Right ventricle myocardium superior (tissue), 1 donor: ENCODE measurements at regions not wholly inside any gene's neighbourhood (a gene's known extent, or its start where the extent isn't known, plus 50 kb on each side); places are given as distances from the start of the nearest gene placed in this dataset.
A peak's percentile ranks its signal among the peaks of the same experiment; 100 is the strongest.

Source experiments
- ATAC-seq: fragments of 200-7000 bp; cut with Tn5 transposase; one replicate; pipeline ENCODE4 v1.9.1; 2020; ENCODE audit warnings: mild to moderate bottlenecking; ENCODE audit not compliant: poor library complexity
- DNase-seq: peaks from one replicate; pipeline ENCODE4 v3.0.0-alpha.2; 2020
- intact Hi-C: fragments of 100-400 bp; cut with DNase I; formaldehyde crosslinking; loops from one replicate; pipeline ENCODE4 v1.11.2; 2022
- donor health status: DM: no; HTN: yes; CAD: no; lungs with severe emphysema.

DNA sequence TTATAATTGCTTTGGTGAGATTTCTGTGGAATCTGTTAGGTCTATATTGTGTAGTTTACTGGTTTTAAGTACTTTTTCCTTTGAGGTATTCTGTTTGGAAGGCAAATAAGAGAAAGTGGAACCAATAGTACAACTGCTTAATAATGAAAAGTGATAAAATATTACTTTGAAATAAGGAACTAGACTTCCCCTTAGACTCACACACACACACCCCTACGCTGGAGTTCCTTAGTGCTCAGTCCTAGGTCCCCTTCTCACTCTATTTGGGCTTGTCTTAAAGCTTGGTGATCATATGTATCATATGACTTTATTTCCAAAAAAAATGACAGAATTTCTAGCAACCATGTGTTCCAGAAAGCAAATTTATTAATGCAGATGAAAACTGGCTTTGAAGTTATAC lies 494.0 kb upstream of the TGFBR2 start:
- DNase-seq = no peak
- peak; percentile 53 for ATAC-seq
- intact Hi-C loops = loop anchor here (5.0 to 10.0 kb wide), 2 partner anchors 585 to 632 kb away; no protein-coding TSS in a partner anchor

DNA sequence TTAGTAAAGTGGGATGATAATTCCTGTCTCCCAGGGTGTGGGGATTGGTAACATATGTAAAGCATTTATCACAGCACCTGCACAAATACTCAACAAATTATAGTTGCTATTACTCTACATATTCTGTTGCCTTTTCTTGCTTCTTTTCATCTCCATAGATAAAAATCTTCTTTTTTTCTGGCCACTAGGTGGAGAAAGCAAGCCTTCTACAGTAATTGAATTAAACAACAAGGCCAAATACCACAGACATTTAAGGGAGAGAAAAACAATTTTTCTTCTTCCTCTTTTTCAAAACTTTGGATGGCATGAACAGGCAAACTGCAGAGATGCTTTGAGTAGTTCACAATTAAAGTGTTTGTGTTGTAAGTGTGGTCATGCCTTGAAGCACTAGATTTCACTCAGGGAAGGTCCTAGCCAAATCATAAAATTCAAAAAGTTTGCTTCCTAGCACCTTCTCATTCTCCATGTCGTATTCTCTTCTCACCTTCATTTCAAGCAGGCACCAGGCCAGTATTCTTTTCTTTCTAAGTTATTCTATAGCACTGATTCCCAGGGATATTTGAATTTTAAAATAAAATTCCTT lies 493.4 kb upstream of the TGFBR2 start:
- DNase-seq (no peak), ATAC-seq (peak; percentile 69)
- intact Hi-C loops = loop anchor here (1.0 to 10.0 kb wide), 3 partner anchors 86 to 632 kb away; no protein-coding TSS in a partner anchor

DNA sequence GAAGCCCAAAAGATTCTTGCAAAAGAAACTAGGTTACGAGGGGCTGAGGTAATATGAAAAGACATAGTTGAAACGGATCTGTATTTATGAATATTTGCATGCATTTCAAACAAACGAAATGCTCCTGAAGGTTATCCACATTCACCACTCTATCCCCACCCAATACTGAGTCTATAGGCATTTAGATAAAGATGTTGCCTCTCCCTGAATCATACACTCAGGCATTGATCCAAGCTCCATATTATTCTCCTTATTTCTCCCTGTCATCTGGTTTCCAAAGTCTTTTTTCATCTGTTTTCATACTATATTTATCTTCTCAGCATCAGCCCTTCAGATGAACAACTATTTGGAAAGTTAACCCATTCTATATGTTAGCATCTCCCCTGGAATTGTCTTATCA lies 492.5 kb upstream of the TGFBR2 start:
- no peak for DNase-seq
- ATAC-seq = no peak

DNA sequence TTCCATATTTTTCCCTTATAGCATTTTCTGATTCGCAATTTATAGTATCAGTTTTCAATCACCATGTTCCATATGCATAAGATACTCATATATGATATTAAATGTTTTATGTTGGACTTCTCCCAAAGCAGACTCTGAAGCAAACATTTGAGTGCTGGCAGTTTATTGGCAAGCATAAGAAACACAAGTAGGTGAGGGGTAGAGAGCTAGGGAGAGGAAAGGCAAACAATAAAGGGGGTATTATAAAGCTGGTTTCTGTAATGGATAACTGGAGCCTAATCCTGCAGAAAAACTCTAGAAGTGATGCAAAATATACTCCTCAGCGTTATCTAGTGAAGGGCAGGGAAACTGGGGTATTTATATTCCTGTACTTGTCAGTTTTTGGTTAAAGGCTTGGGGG lies 491.5 kb upstream of the TGFBR2 start:
- intact Hi-C loops = loop anchor here (5.0 to 10.0 kb wide), 2 partner anchors 582 to 630 kb away; no protein-coding TSS in a partner anchor
- DNase-seq = no peak
- ATAC-seq = peak; percentile 65

More for the DNA sequence above, 492.5 kb upstream of the TGFBR2 start:
- intact Hi-C loops = loop anchor here (1.0 to 10.0 kb wide), 3 partner anchors 85 to 631 kb away; no protein-coding TSS in a partner anchor

DNA sequence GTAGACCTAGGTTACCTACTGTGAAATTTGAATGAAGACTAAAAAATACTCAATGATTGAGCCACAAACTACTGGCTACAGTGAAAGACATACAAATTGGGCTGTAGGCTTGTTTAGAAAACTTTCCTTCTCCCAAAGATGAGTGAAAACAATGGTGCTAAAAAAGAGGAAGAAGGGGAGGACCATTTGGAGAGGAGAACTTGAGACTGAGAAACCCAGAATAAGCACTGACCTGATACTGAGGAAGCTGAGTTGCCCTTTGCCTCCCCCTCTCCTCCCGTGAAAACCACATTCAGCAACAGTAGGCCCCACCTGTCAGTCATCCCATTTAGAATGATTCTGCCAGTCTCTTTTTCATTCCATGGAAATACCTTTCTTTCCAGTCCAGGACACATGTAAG lies 484.0 kb upstream of the TGFBR2 start:
- ATAC-seq (no peak), DNase-seq (no peak)
- intact Hi-C loops = no loop called here

DNA sequence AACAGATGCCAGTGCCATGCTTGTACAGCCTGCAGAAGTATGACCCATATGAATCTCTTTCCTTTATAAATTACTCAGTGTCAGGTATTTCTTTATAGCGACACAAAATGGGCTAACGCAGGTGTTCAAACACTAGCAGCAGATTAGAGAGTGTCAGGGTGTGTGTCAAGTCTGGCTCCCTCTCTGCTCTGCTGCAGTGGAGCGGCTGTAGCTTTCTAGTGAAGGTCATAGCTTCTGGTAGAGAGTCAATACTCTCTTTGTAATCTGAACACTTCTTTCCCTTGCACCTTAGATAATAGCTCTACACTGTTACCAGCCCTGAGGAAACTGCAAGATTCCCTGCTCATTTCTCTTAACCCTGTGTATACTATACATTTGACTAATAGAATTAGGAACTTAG lies 483.2 kb upstream of the TGFBR2 start:
- intact Hi-C loops = no loop called here
- ATAC-seq (peak; percentile 63), DNase-seq (no peak)

DNA sequence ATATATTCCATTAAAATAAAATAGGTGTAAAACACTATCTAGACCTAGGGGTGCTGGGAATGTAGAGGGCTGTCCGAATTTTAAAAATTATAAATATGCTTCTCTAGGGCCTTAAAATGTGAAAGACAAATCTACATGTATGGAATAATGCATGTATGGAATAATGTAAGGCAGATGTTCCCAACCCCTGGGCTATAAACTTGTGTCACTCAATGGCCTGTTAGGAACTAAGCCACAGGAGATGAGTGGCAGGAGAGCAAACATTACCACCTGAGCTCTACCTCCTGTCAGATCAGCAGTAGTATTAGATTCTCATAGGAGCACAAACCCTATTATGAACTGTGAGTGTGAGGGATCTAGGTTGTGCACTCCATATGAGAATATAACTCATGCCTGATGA lies 482.6 kb upstream of the TGFBR2 start:
- ATAC-seq = no peak
- no peak for DNase-seq
- intact Hi-C loops = no loop called here

DNA sequence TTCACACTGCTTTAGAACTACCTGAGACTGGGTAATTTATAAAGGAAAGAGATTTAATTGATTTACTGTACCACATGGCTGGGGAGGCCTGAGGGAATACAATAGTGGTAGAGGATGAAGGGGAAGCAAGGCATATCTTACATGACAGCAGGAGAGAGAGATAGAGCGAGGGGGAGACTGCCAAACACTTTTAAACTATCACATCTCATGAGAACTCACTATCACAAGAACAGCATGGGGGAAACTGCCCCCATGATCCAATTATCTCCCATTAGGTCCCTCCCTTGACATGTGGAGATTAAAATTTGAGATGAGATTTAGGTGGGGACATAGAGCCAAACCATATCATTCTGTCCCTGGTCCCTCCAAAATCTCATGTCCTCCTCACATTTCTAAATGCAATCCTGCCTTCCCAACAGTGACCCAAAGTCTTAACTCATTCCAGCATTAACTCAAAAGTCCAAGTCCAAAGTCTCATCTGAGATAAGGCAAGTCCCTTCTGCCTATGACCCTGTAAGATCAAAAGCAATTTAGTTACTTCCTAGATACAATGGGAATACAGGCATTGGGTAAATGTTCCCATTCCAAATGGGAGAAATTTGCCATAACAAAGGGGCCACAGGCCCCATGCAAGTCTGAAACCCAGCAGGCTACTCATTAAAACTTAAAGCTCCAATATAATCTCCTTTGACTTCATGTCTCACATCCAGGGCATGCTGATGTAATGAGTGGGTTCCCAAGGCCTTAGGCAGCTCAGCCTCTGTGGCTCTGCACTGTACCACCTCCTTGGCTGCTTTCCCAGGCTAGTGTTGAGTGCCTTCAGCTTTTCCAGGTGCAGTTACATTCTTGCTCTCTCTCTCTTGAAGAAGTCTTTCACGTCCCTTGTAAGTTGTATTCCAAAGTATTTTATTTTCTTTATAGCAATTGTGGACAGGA lies 481.7 kb upstream of the TGFBR2 start:
- intact Hi-C loops = no loop called here
- DNase-seq = no peak

DNA sequence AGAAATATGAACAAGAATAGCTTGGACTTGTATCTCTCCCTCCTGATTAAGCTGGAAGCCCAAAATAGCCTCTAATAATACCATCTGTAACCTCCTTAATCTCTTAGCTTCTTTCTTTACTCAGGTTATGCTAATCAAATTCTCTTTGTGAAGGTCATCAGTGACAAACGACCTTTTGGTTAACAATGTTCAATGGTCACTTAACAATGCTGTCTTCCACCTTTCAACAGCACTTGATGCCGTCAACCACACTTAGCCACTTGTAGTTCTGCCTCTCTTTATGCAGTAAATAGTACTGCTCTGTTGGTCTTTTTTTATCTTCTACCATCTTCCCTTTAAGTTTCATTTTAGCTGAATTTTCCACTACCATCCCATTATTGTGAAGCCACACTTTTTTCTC lies 476.6 kb upstream of the TGFBR2 start:
- DNase-seq (no peak), ATAC-seq (peak; percentile 78)
- intact Hi-C loops = no loop called here

More for the DNA sequence above, 481.7 kb upstream of the TGFBR2 start:
- ATAC-seq = peak; percentile 69

DNA sequence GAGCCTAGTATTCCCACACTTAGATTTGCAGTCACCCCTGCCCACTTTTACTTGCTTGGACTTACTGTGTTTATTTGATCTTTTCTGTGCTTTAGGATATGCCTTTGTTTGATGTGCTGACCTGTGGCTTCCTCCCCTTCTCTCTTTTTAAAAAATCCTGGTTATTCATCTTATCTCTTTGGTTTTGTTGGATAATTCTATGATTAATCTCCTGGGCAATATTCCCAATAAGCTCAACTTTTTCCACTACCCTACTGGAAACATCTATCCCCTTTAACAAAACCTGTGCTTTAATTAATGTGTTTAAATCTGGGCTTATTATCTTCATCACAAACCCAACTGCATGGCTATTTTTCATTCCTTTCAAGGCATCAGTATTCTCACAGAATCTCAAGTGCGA lies 476.0 kb upstream of the TGFBR2 start:
- no peak for DNase-seq
- intact Hi-C loops = no loop called here
- no peak for ATAC-seq

DNA sequence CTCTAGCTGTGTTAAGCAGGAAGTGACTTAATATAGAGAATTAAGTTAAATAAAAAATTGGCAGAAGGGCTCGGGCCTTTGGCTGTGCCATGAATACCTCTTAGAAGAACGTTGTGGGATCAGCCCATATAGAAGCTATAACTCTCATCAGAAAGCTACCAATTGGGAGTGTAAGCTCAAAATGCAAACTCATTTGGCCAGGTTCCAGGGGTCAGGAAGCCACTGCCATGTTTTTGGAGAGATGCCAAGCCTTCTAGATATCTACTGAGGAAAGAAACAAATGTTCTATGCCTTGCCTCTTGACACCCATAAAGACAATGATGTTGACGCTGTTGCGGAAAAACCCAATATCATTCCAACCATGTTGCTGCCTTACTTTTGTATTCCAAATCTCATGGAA lies 475.2 kb upstream of the TGFBR2 start:
- ATAC-seq = no peak
- intact Hi-C loops = no loop called here
- no peak for DNase-seq

DNA sequence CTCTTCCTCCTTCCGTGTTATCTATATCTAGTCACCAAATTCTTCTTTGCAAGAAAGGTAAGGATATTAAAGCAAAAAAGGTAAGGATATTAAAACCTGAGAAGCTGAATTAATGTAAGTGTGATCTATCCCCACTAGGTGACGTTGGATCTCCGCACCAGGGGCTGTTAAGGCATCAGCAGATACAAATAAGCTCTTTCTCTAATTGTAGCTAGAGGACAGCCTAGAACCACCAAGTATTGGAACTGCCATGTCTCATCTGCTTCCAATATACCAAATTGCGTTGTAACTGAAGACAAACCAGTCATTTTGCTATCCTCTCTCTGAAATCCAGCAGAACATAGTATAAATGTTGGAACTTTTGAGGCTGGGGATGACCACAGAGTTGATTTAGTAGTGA lies 471.2 kb upstream of the TGFBR2 start:
- intact Hi-C loops = no loop called here
- ATAC-seq (peak; percentile 80), DNase-seq (peak; percentile 31)

DNA sequence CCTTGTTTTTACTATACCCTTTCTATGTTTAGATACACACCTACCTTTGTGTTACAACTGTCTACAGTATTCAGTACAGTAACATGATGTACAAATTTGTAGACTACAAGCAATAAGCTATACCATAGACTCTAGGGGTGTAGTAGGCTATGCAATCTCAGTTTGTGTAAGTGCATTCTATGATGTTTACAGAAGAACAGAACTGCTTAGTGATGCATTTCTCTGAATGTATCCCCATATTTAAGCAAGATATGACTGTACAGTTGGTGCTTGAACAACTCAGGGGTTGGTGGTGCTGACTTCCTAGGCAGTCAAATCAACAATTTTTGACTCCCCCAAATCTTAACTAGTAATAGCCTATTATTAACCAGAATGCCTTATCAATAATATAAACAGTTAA lies 467.1 kb upstream of the TGFBR2 start:
- intact Hi-C loops = no loop called here
- DNase-seq (no peak), ATAC-seq (no peak)

DNA sequence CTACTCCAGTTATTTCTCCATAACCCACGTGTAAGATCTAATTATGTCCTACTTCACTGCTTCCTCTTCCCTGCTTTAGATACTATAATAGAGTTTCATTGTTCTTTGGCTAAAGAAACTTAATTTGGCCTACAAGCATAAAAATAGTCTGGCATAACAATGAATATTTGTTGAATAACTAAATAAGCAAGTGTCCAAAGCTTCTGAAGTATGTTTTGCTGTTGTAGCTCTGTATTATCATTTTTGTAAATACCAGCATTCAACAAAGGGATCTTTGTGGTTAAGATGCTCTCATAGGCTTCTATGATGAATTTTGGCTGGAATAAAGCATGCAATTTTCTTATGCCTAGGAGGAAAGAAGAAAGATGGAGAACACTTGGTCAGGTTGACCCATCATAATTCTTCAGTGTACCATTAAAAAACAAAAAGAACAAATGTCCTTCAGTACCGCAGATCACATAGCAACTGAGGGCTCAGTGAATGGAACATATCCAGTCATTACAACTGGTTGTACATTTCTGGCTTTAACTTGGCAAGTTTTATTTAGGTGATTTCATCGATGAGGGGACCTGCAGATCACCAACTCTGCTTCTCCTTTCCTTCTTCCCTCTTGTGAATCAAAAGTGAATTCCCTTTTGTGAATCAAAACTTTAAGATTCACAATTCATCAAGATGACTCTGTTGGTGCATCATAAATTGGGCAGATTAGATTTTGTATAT lies 465.9 kb upstream of the TGFBR2 start:
- intact Hi-C loops = no loop called here
- DNase-seq = no peak
- peak; percentile 15 for ATAC-seq

DNA sequence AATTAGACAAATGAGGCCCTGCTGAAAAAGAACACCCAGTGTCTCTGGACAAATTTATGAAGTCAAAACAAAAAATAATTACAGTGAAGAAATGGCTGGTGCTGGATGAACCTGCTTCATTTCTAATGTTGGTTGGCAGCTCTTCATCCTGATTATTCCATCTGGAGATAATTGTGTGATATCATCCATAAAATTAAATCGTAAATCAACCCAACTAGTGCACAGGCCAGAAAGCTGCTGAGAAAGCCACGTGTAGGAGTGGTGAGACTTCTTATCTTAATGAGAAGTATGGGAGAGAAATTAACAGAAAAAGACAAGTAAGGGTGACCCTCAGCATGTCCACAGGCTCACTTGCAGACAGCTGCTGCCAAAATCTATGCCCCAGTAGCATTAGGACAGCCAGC lies 465.2 kb upstream of the TGFBR2 start:
- intact Hi-C loops = no loop called here
- DNase-seq (no peak), ATAC-seq (peak; percentile 41)

DNA sequence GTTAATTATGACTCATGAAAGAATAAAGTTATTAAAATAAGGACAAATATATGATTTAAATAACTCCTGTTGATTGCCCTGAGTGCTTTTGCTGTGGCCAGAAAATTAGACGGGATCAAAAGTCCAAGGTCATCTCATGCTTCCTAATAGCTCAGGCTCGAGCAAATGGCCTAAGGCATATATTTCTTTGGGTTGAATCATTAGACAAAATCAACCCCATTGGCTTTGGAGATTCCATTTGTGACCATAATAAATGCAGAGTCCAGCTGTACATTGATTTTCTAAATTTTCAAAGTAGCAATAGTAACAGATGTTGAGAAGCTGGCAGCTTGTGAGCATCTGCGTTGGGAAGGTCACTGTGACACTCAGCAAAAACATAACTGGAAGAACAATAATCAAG lies 464.5 kb upstream of the TGFBR2 start:
- intact Hi-C loops = no loop called here
- DNase-seq (no peak), ATAC-seq (no peak)

DNA sequence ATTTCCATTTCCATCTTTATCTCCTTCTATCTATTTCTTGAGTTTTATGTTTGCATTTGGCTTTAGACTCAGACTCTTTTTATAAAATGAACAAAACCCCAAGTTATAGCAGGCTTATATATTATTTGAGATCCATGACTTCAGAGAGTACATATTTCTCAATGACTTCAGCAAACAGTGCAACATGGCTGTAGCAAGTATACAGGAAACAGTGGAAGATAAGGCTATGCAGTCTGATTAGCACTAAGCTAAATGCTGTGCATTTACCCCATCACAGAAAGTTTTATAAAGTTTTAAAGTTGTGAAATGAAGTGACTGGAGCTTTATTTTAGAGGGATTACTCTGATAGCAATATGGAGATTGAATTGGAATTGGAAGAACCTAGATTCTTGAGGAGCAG lies 463.5 kb upstream of the TGFBR2 start:
- no peak for ATAC-seq
- no peak for DNase-seq
- intact Hi-C loops = no loop called here

DNA sequence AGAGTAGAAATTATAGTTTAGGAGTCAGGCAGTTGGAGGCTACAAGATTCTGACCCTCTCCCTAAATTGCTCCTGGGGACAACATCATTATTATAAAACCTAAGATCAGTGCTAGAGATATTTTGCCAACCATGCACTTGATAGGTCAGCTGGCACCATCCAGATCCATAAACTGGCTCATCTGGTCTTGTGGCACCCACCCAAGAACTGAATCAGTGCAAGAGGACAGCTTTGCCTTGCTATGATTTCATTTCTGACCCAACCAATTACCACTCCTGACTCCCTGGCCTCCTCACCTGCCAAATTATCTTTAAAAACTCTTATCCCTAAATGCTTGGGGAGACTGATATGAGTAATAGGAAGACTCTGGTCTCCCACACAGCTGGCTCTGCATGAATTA lies 461.1 kb upstream of the TGFBR2 start:
- no peak for ATAC-seq
- intact Hi-C loops = no loop called here
- DNase-seq = no peak

DNA sequence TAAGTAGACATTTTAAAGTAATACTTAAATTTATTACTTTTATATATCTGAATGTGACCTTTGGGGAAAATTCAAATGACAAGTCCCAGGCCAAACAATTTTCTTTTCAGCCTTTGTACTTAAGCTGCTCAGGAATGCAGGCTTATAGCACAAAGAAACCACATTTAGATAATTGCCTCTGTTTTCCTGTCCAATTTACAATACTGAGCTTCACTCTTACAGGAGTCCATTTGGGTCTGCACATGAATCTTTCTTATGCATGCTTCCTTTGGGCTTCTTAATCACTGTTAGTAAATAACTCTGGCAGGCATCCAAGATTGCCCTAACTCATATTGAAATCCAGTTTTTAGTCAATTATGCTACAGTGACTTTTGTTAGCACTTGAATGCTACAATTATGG lies 459.4 kb upstream of the TGFBR2 start:
- DNase-seq (no peak), ATAC-seq (no peak)
- intact Hi-C loops = no loop called here
